Endothelial cell of umbilical vein (primary cell): ENCODE measurements at regions not wholly inside any gene's neighbourhood (a gene's known extent, or its start where the extent isn't known, plus 50 kb on each side); places are given as distances from the start of the nearest gene placed in this dataset.

Source experiments
- BruUV-seq: library from RNA; stranded (reverse); fragments of 400-500 nt; replicated peaks from 2 replicates; lab custom pipeline; 2021; lab: Mats Ljungman, UMichigan
- CTCF ChIA-PET: fragments of 300-600, 350-600 bp; sonication (Branson Sonifier 250); formaldehyde crosslinking; loops from one replicate; lab custom pipeline; 2021; ENCODE audit warnings: antibody characterized with exemption, inconsistent platforms; lab: Charles Lee
- POLR2A ChIA-PET: fragments of 300-600, 350-600 bp; sonication (Branson Sonifier 250); formaldehyde crosslinking; loops from one replicate; lab custom pipeline; 2021; ENCODE audit warnings: antibody characterized with exemption, inconsistent platforms; lab: Charles Lee
- DNase-seq: peaks from one replicate; pipeline ENCODE4 v3.0.0-alpha.2; 2011; ENCODE audit warnings: low read depth, low spot score
- FAIRE-seq: peaks from 2 replicates; lab custom pipeline; 2011; peaks lifted over from hg19 to GRCh38; lab: Jason Lieb, UNC
- H2AFZ ChIP-seq: 2 replicates; pipeline ENCODE4 v1.6.0; 2012; ENCODE audit warnings: low read depth, low read length, control low read depth, inconsistent platforms
- H3K27ac ChIP-seq: 2 replicates; pipeline ENCODE4 v1.5.1; 2011; ENCODE audit warnings: low read depth, mild to moderate bottlenecking, control low read depth, low read length, moderate library complexity; ENCODE audit not compliant: insufficient read depth
- H3K27me3 ChIP-seq, 2 experiments: 2 replicates each; pipeline versions ENCODE4 v1.6.0 to v1.6.1; 2011; ENCODE audit warnings: low read length in 2 of 2, mixed read lengths in 1 of 2; ENCODE audit not compliant: control insufficient read depth in 2 of 2, insufficient read depth in 2 of 2
- H3K36me3 ChIP-seq, 2 experiments: 2 replicates in 1 of 2; 3 replicates in 1 of 2; pipeline ENCODE4 v1.5.1; 2011; ENCODE audit warnings: low read length in 2 of 2, mild to moderate bottlenecking in 1 of 2, moderate library complexity in 1 of 2; ENCODE audit not compliant: control insufficient read depth in 2 of 2, insufficient read depth in 2 of 2; ENCODE audit errors: extremely low read depth in 1 of 2
- H3K4me1 ChIP-seq: 3 replicates; pipeline ENCODE4 v1.5.1; 2011; ENCODE audit warnings: mild to moderate bottlenecking, low read length; ENCODE audit not compliant: control insufficient read depth, insufficient read depth; ENCODE audit errors: extremely low read depth
- H3K4me2 ChIP-seq: 2 replicates; pipeline ENCODE4 v1.6.1; 2011; ENCODE audit warnings: low read length, control low read depth, mixed read lengths; ENCODE audit not compliant: insufficient read depth
- H3K4me3 ChIP-seq, 3 experiments: fragments of 200-600 bp in 1 of 3; sonication (generic), shearing (Covaris generic) in 1 of 3; replicated peaks in 1 of 3; 2 replicates each; pipeline ENCODE4 v1.5.1; 2011 to 2016; ENCODE audit warnings: control low read depth in 3 of 3, low read length in 3 of 3, mild to moderate bottlenecking in 2 of 3, inconsistent platforms in 1 of 3, low read depth in 1 of 3, moderate library complexity in 1 of 3; ENCODE audit not compliant: insufficient read depth in 1 of 3
- H3K79me2 ChIP-seq: 2 replicates; pipeline ENCODE4 v1.6.0; 2012; ENCODE audit warnings: low read length, inconsistent platforms; ENCODE audit not compliant: control insufficient read depth, insufficient read depth
- H3K9ac ChIP-seq: replicated peaks from 2 replicates; pipeline ENCODE3; 2011; ENCODE audit warnings: low read length, control low read depth; ENCODE audit not compliant: insufficient read depth; ENCODE audit errors: extremely low read depth
- H3K9me1 ChIP-seq: replicated peaks from 3 replicates; pipeline ENCODE4 v1.6.0; 2011; ENCODE audit warnings: mild to moderate bottlenecking, low read length; ENCODE audit not compliant: control insufficient read depth, insufficient read depth; ENCODE audit errors: extremely low read depth
- H3K9me3 ChIP-seq: replicated peaks from 2 replicates; pipeline ENCODE4 v1.5.1; 2012; ENCODE audit warnings: low read length, inconsistent platforms; ENCODE audit not compliant: control insufficient read depth, insufficient read depth
- H4K20me1 ChIP-seq: replicated peaks from 2 replicates; pipeline ENCODE3; 2011; ENCODE audit warnings: mild to moderate bottlenecking, low read length; ENCODE audit not compliant: control insufficient read depth, insufficient read depth; ENCODE audit errors: extremely low read depth
- EZH2 ChIP-seq: IDR thresholded peaks from 2 replicates; pipeline ENCODE4 v1.6.1; 2012; ENCODE audit warnings: borderline replicate concordance, low read depth, mild to moderate bottlenecking, moderate library complexity, low read length, inconsistent platforms; ENCODE audit not compliant: severe bottlenecking
- FOS ChIP-seq: IDR thresholded peaks from 2 replicates; pipeline ENCODE4 v1.6.1; 2011; ENCODE audit warnings: mild to moderate bottlenecking, low read length, moderate library complexity, borderline replicate concordance; ENCODE audit not compliant: insufficient read depth
- GATA2 ChIP-seq: IDR thresholded peaks from 2 replicates; pipeline ENCODE4 v1.7.0; 2011; ENCODE audit warnings: low read depth, mild to moderate bottlenecking, moderate library complexity, mixed read lengths, low read length; ENCODE audit not compliant: insufficient read length, insufficient read depth
- JUN ChIP-seq: IDR thresholded peaks from 2 replicates; pipeline ENCODE4 v1.6.1; 2011; ENCODE audit warnings: borderline replicate concordance, low read depth; ENCODE audit not compliant: insufficient read length, insufficient read depth
- MAX ChIP-seq: IDR thresholded peaks from 2 replicates; pipeline ENCODE4 v1.6.1; 2011; ENCODE audit not compliant: insufficient read depth, insufficient read length
- MYC ChIP-seq: IDR thresholded peaks from one replicate; pipeline ENCODE4 v1.6.1; 2011; ENCODE audit warnings: mild to moderate bottlenecking, low read depth, low read length
- POLR2A ChIP-seq: IDR thresholded peaks from 2 replicates; pipeline ENCODE4 v1.6.1; 2012; ENCODE audit warnings: low read depth, mild to moderate bottlenecking, control low read depth, low read length
- POLR2AphosphoS5 ChIP-seq: IDR thresholded peaks from 2 replicates; pipeline ENCODE4 v1.6.1; 2012; ENCODE audit warnings: low read depth, mild to moderate bottlenecking, control low read depth, low read length, moderate library complexity; ENCODE audit not compliant: insufficient read depth
- dilution Hi-C: fragments of 300-500 bp; cut with MboI; formaldehyde crosslinking; loops from one replicate; pipeline ENCODE4 v1.15.0; 2019; ENCODE audit warnings: low sequenced_read_pairs; ENCODE audit not compliant: extremely low pct_ligation_motif_present
- intact Hi-C: fragments of 100-400 bp; cut with micrococcal nuclease; formaldehyde crosslinking; loops from one replicate; pipeline ENCODE4 v1.10.0; 2022
- TF ChIP-seq, protein P1 (sequence below), 2 donors: IDR thresholded peaks; 1 replicate in 1 of 2; 2 replicates in 1 of 2; pipeline ENCODE4 v1.5.1; 2011; ENCODE audit warnings: low read length in 2 of 2, mild to moderate bottlenecking in 2 of 2, moderate library complexity in 2 of 2, control low read depth in 1 of 2, inconsistent platforms in 1 of 2, low read depth in 1 of 2; ENCODE audit not compliant: insufficient read depth in 1 of 2; ENCODE audit errors: extremely low read depth in 1 of 2

GRCh38 chr20:24395151-24395550 is 74.3 kb upstream of the SYNDIG1 start:
- FAIRE-seq (no peak), DNase-seq (no peak)
- H3K27me3 ChIP-seq, result no peaks in the 10 kb centered on the region
- no peak overlapping the region for H3K9ac ChIP-seq
- no peaks in the 10 kb centered on the region for H3K9me1 ChIP-seq
- no peak overlapping the region for H3K4me3 ChIP-seq
- no peak overlapping the region for H2AFZ ChIP-seq
- no peak for TF ChIP-seq FOS
- TF ChIP-seq POLR2A, result no peak
- TF ChIP-seq MAX, result no peak
- TF ChIP-seq POLR2AphosphoS5, result no peak
- no peak for TF ChIP-seq MYC
- no peak for TF ChIP-seq JUN
- TF ChIP-seq GATA2, result no peak
- TF ChIP-seq, protein P1, sequence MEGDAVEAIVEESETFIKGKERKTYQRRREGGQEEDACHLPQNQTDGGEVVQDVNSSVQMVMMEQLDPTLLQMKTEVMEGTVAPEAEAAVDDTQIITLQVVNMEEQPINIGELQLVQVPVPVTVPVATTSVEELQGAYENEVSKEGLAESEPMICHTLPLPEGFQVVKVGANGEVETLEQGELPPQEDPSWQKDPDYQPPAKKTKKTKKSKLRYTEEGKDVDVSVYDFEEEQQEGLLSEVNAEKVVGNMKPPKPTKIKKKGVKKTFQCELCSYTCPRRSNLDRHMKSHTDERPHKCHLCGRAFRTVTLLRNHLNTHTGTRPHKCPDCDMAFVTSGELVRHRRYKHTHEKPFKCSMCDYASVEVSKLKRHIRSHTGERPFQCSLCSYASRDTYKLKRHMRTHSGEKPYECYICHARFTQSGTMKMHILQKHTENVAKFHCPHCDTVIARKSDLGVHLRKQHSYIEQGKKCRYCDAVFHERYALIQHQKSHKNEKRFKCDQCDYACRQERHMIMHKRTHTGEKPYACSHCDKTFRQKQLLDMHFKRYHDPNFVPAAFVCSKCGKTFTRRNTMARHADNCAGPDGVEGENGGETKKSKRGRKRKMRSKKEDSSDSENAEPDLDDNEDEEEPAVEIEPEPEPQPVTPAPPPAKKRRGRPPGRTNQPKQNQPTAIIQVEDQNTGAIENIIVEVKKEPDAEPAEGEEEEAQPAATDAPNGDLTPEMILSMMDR (IDR thresholded peaks at IDR 0.05; ENCODE audit: extremely low read depth in 1 of 2, insufficient read depth in 1 of 2, low read depth in 1 of 2, low read length in 2 of 2), result no peak
- no peak for TF ChIP-seq EZH2
- H3K9me3 ChIP-seq, result peaks cover 1% of the 10 kb centered on the region
- no peaks in the 10 kb centered on the region for H3K79me2 ChIP-seq
- dilution Hi-C loops, result no loop called here
- intact Hi-C loops, result no loop called here
- no peak overlapping the region for H3K4me2 ChIP-seq
- H3K4me1 ChIP-seq, result no peaks in the 10 kb centered on the region
- H4K20me1 ChIP-seq, result no peaks in the 10 kb centered on the region
- CTCF ChIA-PET, result no interaction called here
- no peak overlapping the region for H3K27ac ChIP-seq
- POLR2A ChIA-PET, result no interaction called here
- no peaks in the 10 kb centered on the region for H3K36me3 ChIP-seq
- no TSS peak for BruUV-seq
